Heart left ventricle (tissue), 13 donors: ENCODE measurements at regions not wholly inside any gene's neighbourhood (a gene's known extent, or its start where the extent isn't known, plus 50 kb on each side); places are given as distances from the start of the nearest gene placed in this dataset.

ENCODE experiments used
- CTCF ChIP-seq, 12 donors: fragments of 200-600 bp; sonication (generic) in 4 of 12; IDR thresholded peaks; one replicate each; pipeline versions ENCODE4 v1.5.0 to v1.8.0; 2018 to 2022; ENCODE audit warnings: antibody characterized with exemption in 12 of 12, mild to moderate bottlenecking in 5 of 12
- POLR2A ChIP-seq, 2 donors: fragments of 450-650 bp; IDR thresholded peaks; one replicate each; pipeline ENCODE4 v1.6.1; 2017; ENCODE audit warnings: antibody characterized with exemption in 2 of 2, mild to moderate bottlenecking in 2 of 2, moderate library complexity in 2 of 2
- donor health status: ischemic (EF 13 %, LVEDD 7.1; RV severe dilation, severe dysfunction).
- donor health status: DM: no; HTN: yes; CAD: no.
- donor health status: DM: no; HTN: no; CAD: no.
- donor health status: ischemic (EF 25% LVEDD 6.9; RV normal size, moderate dysfunction).
- donor health status: ischemic (EF 25% LVEDD 5.7; RV mildly dilated, moderate dysfunction).
- donor health status: ischemic (EF 35%, LVEDD 5.7; RV mildly dilated, moderate dysfunction).
- donor health status: nonischemic (EF 11% LVEDD 7.7; RV severe dilation, severe dysfunction).
- donor health status: DM: yes; HTN: yes; CAD: no.
- donor health status: PGD.
- donor health status: ischemic (EF 29% LVEDD 5.4; RV normal size, mild dysfunction).
- donor health status: nonischemic (EF 23%, LVEDD 6.1; RV moderate dilation, normal function).

- no peak for TF ChIP-seq CTCF (IDR thresholded peaks at IDR 0.05)
- TF ChIP-seq POLR2A (IDR thresholded peaks at IDR 0.05) = no peak
Measured at GRCh38 chr2:4214444-4215205, 511.2 kb downstream of the DCDC2C start.
